ENCODE measurements at regions not wholly inside any gene's neighbourhood (a gene's known extent, or its start where the extent isn't known, plus 50 kb on each side); places are given as distances from the start of the nearest gene placed in this dataset.

DNA sequence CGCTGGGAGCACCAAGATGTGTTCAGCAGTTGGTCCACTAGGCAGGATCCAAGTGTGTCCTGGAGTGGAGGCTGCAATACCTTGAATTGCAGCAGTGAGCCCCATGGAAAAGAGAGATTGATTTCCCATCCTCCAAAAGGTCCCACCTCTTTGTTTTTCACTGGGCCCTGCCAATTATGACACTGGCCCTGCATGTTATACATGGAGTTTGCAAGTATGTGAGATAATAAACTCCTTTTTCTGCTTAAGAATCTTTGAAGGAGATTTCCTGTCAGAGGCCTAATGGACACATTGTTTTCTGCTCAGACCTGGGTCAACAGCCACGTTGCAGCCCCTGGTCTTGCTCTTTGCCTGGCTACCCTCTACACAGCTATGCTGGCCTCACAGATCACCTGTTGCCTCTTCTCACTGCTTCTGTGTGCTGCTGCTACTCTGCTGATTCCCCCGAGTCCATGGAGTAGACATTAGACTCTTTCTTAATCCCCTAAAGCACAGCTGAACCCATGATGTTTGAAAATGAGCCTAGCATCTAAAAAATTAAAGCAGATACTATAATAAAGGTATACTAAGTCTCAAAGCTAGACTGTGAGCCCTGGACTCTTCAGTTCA, 341.9 kb upstream of the CDH11 start:
- DNase-seq (ENCODE audit: low read depth in 2 of 2): no peak

DNA sequence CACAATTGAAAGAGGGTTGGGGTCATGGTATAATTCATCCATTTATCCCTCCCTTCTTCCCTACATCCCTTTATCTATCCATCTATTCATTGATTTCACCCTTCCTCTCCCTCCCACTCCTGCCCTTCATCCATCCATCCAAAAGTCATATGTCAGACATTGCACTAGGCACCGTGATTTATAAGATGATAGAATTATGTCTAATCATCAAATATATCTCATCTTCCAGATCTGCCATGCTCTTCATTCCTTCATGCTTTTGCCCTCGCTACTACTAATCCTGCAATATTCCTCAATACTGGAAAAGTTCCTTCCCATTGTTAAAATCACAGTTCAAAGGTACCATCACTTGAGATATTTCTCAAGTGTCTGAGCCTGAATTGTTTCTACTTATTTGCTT, 335.2 kb upstream of the CDH11 start:
- no peak for DNase-seq (ENCODE audit: low read depth in 2 of 2)

DNA sequence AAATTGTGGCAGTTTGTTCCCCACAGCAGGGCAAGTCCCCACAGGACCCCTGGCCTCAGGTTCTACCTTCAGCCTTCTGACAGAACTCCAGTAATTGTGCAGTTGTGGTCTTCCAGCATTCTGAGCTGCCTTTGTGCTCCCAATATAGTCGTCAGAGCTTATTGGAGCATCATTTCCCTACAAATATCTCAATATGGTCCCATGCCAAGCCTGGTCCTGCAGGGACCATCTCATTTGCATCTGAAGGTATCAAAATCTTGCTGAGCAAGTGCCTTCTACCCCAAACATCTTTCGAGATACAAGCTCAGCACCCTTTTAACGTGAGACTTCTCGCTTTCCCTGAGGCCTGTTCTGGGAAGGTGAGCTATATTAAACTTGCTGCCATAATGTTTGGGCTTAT, 333.9 kb upstream of the CDH11 start:
- no peak for DNase-seq (ENCODE audit: low read depth in 2 of 2)

DNA sequence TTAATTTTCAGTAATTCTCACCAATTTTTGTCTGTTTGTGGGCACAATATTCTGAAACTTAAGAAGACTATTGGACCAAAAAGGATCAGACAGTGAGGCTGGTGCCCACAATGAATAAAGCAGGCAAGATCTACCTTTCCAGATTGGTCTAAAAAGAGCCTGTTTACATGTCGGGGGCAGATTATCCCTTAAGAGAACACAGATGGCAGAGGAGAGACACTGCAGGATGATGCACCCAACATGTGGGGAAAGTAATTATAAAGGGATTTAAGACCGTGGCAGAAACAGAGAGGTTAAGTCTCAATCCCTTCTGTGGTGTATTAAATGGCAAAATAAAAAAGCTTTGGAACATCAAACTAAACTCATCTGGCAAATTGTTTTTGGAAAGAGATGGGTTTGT, 331.8 kb upstream of the CDH11 start:
- no peak for DNase-seq (ENCODE audit: low read depth in 2 of 2)

DNA sequence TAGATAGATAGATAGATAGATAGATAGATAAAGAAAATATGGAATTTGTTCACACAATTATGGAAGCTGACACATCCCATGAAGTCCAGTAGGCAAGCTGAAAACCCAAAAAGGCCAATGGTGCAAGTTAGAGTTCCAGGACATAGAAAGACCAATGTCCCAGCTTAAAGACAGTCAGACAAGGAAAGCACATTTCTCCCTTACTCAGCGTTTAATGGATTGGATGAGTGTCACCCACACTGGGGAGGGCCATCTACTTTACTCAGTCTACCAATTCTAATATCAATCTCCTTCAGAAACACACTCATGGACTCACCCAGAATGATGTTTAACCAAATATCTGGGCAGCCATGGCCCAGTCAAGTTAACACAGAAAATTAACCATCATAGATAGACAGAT, 327.7 kb upstream of the CDH11 start:
- DNase-seq (ENCODE audit: low read depth in 2 of 2): no peak

DNA sequence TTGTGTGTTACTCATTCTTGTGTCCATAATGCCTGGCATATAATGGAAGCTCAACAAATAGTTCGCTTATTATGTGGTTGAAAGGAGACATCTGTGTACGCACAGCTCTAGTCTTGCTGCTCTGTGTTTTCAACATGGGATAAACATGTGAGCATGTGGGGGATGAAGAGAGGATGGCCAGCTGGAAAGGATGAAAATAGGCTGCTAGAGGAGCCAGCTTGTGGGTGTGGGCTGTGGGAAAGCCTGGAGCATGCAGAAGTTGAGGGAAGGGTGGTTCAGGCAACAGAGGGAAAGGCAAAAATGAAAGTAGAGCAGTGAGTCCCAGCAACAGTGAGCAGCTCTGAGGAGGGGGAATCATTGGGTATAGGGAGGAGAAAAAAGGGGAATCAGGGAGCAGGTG, 324.6 kb upstream of the CDH11 start:
- DNase-seq (ENCODE audit: low read depth in 2 of 2): no peak

DNA sequence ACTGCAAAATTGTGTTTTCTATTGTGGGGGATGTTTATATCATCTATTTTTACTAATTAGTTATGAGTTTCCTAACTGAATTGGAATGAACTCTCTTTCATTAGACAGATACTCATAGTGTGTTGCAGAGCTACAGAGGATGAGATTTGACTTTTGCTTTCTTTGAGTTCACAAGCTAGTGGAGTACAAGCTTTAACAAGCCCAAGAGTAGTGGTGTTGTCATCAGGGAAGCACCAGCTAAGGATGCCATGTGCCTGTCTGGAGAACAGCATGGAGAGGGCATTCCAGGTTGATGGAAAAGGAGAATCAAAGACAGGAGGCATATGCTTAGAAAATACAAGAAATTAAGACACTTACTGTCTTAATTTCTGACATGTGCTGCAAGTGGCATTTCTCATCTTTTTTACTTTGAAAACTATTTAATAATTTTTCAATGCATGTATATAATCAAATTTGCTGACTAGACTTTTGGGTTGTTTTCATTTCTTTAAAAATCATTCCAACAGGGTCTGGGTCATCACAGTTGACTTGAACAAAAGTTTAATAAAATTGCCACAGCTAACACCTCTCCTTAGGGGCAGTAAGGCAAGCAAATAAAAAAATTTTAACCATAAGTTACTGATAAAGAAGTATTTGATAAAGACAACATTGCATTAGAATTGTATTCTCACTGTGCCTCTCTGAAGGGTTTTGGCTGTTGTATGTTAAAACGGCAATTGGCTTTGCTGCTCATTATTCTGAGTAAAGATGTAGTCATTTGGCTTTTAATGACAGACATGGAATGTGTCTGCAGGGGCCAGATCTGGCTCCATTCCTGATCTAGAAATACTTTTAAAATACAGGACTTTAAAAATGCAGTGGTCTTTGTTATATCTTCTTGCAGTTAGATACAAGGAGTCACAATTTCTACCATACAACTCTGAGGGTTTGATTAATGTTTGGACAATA, 323.7 kb upstream of the CDH11 start:
- DNase-seq (ENCODE audit: low read depth in 2 of 2): no peak

DNA sequence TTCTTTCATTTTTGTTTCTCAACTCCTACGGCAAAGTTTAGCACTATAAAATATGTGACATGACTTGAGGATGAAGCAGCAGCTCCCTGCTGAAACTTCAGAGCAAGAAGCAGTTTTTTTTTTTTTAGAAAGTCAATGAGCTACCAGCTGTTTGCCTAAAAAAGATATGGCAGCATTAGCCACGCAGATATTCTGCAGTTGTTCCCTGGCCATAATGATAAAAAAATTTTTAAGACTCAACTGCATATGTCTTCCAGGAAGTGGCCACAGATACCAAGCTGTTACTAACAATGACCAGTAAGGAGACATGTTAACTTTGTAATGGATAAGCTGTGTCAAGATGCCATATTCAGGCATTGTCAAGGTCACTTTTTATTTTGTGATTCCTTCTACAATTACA, 319.6 kb upstream of the CDH11 start:
- DNase-seq (ENCODE audit: low read depth in 2 of 2): no peak

DNA sequence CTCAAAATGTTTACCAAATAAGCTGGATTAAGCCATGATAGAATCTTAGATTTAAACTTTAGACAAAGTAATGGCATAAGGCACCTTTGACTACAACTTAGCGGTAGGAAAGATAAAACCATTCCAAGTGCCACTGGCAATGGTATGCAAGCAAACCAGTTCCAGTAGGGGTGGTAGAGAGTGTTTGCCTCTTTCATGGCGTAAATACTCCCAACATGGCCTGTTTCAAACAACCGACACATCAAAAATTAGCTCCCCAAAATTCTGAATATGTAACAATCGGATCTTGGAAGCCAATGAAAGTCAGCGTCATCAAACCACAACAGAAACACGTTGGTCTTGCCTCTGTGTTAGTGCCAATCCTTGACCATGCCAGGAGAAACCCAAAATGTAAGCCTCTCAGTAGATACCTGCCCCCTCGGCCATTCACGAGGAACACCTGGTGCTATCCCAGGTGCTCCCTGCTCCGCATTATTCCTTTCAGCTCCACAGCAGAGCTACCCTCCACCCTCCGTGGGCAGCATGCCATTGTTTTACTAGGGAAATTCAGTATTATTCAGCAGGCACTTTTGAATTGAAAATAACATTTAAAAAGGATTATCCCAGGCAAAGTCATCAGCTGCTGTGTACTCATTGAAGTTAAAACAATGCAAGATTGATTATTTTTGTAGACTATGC, 307.8 kb upstream of the CDH11 start:
- no peak for DNase-seq (ENCODE audit: low read depth in 2 of 2)

DNA sequence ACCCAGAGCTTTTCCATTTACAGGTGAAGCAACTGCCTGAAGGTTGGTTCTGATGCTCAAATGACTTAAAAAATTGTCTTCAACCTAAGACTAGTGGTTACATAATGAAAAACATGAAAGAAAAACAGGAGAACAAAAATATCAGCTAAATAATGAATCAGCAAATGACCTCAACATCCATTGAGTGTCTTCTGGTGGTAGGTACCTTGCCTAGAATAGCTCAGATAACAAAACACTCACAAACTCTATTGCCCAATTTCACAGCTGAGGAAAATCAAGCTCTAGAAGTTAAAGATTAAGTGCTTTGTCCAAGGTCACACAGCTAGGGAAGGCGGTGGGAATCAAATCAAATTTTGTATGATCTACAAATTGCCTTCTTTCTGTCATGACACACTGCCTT, 304.6 kb upstream of the CDH11 start:
- no peak for DNase-seq (ENCODE audit: low read depth in 2 of 2)

DNA sequence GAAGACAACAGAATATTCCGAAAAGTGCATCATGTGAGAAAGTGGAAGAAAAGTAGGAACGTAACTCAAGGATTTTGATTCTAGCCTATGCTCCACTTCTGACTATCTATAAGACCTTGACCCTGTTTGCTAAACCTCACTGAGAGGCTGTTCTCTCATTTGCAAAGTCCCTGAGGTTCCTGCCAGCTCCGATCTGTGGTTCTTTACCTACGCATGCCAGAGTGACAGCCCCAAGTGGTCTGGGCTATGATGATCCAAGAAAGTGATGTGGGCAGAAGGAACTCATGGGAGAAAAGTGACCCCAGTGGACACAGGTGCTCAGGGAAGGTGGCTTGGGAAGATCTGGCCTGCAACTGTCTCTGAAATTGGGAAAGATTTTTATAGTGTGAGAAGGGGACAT, 301.1 kb upstream of the CDH11 start:
- no peak for DNase-seq (ENCODE audit: low read depth in 2 of 2)

DNA sequence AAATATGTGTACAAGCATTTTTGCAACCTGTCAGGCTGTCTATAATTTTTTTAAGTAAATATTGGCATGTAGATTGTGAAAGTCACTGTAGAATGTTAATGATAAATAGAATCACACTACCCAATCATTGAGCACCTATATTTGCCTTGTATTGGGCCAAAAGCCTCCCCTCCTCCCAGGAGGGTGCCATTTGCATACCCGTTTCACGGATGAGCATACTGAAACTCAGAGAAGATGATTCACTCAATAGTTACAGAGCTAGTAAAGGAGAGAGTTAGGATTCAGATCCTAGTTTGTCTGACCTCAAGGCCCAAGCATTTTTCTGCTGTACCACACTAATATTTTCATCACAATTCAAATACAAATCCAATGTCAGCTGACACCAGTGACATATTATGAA, 299.7 kb upstream of the CDH11 start:
- no peak for DNase-seq (ENCODE audit: low read depth in 2 of 2)

DNA sequence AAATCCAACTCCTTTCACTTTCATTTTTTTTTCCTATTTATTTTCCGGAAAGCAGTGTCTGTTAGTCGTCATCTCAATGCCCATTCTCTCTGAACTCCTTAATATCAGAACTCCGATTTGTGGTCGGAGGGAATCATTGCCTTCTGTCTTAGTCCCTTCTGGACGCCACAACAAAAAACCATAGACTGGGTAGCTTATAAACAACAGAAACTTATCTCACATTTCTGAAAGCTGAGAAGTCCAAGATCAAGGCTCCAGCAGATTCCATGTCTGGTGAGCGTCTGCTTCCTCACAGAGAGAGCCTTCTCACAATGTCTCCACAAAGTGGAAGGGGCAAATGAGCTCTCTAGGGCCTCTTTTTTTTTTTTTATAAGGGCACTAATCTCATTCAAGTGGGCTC, 296.6 kb upstream of the CDH11 start:
- DNase-seq (ENCODE audit: low read depth in 2 of 2): no peak

DNA sequence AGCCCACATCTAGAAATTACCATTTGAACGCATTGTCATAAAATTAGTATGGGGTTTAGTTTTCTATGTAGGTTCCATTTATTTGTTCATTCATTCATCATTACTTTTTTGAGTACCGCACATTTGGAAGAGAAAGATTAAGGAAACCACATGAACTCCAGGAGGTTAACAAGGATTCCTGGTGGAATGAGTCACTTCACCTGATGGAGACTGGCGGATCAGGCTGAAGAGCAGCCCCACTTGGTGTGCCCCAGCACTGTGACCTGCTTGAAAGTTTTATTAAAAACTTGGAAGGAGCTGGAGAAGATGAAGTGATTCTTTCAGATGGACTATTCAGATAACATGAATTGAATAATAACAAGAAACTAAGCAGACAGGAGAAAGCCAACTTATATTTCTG, 293.6 kb upstream of the CDH11 start:
- no peak for DNase-seq (ENCODE audit: low read depth in 2 of 2)

DNA sequence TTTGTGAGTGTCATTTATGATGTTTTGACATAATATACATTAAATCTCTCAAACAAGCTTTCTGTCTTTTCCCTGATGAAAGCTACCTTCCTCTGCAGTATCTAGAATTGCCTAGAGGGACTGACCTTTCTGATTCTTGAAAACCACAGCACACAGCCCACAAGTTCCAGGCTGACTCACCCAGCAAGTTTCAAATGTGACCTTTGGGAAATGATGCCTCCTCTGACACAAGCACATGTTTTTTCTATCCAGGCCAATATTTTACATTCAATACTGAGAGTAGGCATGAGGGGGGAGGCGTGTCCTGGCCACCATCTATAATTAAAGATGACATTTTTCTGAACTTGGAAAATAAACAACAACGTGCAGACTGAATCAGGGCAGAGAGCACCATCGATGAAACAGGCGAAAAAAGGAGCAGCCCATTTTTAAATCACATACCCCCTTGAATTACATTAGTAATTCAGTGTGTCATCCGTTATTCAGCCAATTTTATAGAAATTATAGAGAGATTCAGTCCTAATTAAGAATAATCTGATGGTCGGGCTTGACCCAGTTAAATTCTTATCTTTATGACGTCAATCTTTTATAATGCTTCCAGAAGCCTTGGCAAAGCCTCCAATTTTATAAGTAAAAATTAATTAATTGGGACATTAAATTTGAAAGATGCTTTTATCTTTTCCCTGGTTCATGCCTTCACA, 292.6 kb upstream of the CDH11 start:
- no peak for DNase-seq (ENCODE audit: low read depth in 2 of 2)

DNA sequence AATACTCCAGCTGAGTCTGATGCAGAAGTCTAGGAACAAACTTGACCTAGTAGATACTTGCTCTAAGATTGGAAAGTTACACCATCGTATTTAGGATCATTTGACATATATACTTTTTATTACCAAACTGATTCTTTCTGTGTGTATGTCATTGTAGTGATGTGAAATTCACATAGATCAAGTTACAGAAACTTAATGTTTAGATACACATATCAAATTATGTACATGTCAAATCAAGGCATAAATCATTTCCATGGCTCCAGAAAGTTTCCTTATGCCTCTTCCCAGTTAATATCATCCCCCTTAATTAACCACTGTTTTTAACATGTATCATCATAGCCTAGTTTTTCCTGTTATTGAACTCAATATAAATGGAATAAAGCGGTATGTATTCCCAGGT, 292.0 kb upstream of the CDH11 start:
- no peak for DNase-seq (ENCODE audit: low read depth in 2 of 2)

DNA sequence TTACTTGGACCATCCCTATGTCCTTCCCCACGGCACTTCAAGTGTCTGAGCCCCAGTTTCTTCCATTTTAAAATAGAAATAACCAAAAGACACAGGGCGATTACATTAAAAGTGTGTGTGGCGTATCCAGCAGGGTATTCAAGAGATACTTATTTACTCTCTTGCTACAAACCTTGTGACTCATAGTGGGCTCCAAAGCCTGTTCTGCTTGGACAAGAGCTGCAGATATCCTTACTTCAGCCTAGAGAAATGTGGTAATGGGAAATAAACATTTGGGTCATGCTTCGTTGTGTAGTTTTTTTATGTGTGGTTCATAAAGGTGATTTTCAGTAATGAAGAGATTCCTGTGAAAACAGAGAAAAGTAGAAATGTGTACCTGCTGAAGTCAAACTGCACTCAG, 288.9 kb upstream of the CDH11 start:
- DNase-seq (ENCODE audit: low read depth in 2 of 2): no peak

DNA sequence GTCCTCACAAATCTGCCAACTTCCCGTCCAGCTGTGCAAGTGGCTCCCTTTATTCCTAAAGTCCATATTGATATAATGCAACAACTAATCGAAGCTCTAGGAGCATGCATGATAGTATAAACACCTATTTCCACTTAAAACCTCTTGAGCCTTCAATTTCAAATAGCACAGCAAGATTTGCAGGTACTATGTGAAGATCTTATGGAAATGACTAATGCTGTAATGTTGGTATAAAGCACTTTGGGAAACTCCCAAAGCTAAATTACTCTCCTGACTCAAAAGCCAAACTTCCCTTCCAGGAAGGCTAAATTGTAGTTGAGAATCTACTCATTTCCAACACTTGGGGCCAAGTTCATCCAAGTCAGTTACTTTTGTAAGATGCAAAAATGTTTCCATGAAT, 287.6 kb upstream of the CDH11 start:
- no peak for DNase-seq (ENCODE audit: low read depth in 2 of 2)

DNA sequence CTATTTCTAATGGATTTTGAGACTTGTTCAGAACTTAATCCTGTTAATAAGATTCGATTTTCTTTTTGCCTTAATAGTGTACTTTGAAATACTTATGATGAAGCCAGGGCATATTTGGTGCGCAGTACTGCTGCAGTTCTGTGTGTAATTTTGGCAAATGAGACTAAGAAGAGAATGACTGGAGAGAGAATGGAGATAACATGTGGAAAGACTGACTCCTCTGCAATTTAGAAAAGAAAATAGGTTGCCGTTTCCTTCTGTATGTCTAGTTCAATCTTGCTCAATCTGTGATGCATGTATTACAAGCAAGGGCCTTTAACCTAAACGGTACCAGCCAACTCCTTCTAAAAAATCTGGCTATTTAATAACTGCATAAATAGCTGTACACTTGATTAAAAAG, 285.1 kb upstream of the CDH11 start:
- DNase-seq (ENCODE audit: low read depth in 2 of 2): no peak

DNA sequence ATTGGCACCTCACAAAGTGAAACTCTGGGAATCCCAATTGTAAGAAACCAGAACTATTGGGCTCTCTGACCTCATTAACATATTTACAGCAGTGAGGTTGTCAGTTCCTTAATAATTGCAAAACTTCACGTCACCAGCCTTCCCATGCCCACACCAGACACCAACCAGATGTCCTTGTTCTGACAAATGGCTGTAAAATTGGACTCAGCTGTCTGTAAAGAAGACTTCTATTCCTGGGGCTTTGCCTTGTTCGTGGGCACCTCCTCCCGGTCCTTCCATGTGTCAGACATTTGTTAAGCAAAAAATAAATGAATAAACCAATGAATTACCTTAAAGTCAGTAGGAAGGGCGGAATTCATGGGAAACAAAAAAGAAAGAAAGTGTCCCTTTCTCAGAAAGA, 284.3 kb upstream of the CDH11 start:
- no peak for DNase-seq (ENCODE audit: low read depth in 2 of 2)

DNA sequence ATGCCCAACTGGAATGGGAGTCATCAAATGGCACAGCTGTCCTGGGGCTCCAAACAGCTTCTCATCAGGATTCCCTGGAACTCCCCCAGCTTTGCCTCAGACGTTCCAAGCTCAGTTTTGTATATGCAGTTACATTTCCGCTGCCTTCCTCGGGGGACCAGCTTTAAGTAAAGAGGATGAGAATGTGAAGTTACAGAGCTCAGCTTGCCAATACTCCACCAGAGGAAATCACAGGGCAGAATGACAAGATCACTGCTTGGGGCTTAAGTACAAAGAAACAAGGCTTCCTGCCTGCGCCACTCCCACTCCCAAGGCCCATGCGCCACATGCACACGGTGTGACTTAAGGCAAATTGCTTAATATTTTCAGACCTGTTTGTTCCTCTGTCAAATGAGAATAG, 272.4 kb upstream of the CDH11 start:
- DNase-seq (ENCODE audit: low read depth in 2 of 2): no peak

DNA sequence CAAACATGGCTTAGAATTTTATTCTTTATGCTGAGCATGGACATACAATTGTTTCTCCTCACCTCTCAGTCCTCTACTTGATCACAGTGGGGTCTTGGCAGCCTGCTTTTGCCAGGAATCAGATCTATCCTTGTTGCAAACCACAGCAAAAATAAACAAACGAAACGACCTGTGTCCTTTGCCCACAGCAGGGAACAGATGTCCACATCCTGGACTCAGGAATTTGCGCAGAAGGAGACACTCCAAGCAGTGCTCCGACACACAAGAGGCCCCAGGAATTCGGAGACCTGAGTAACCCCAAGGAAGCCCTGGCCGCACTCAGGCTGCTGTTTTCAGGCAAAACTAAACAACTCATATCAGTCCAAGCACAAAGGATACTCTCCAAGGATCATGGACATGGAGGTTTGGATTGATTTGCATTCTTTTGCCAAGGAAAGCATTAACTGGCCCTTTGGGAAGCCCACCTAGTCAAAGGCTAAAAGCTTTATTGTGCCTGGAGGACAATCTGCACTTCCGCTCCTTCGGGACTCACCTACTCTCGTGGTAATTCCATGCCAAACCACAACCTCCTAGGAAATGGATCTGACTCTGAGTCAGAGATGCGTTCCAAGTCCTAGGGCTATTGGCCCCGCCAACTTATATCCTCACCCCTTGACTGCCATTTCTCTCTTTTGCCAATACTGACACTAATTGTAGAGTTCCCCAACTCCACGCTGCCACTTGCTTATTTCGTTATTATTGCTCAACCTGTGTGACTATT, 271.1 kb upstream of the CDH11 start:
- DNase-seq (ENCODE audit: low read depth in 2 of 2): no peak
